ENCODE measurements at regions not wholly inside any gene's neighbourhood (a gene's known extent, or its start where the extent isn't known, plus 50 kb on each side); places are given as distances from the start of the nearest gene placed in this dataset.
"Not testable (repeated sequence)": the region's sequence is repeated elsewhere in the genome, so short reads cannot be mapped to it uniquely, and the experiment has no call there.

DNA sequence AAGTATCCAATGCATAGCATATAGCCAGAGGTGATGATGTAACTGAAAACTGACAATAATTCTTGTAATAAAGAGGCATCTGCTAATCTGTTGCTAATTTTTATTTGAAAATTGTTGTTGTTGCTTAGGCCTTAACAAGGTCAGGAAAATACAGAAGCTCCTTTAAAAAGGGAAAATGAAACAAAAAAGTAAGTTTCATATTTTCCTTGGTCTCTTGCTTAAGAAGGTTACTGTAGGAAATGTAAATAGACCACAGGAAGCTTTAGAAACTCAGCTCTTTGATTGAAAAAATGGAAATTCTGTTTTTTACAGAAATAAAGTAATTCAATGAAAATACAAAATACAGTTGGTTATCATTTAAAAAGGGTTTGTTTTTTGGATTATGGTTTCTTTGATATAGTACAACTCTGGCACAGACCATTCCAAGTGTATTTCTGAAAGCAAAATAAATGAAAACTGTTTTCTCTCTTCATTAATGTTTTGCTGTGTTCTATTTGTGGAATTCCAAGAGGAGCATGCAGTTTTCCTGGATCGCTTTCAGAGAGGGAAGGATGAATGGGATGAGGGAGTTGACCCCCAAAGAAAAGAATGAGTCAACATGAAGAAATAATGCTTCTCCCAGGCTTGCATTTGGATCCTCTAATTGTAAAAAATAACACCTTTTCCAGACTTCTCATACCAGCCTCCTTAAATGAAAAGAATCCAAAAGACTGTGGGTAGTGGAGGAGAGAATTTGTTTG lies 398.0 kb upstream of the FAR2 start:
- Mint-ChIP-seq H3K4me1 (ENCODE audit: unreplicated experiment) (no peaks in the 10 kb centered on the region), H3K9me3 (ENCODE audit: unreplicated experiment) (peaks cover 13% of the 10 kb centered on the region)
- TF ChIP-seq CTCF (IDR thresholded peaks at IDR 0.05; ENCODE audit: unreplicated experiment): no peak

GRCh38 chr12:28755027-28755426 lies 394.1 kb upstream of the FAR2 start:
- Mint-ChIP-seq H3K4me3 (ENCODE audit: unreplicated experiment) (no peak overlapping the region), H3K27ac (ENCODE audit: unreplicated experiment) (no peak overlapping the region), H3K27me3 (ENCODE audit: unreplicated experiment) (no peaks in the 10 kb centered on the region), H3K36me3 (ENCODE audit: low read depth, unreplicated experiment) (peaks cover 4% of the 10 kb centered on the region), H3K9me3 (ENCODE audit: unreplicated experiment) (peaks cover 13% of the 10 kb centered on the region), H3K4me1 (ENCODE audit: unreplicated experiment) (no peaks in the 10 kb centered on the region)
- DNase-seq (ENCODE audit: low spot score): no peak
- no peak for TF ChIP-seq CTCF (IDR thresholded peaks at IDR 0.05; ENCODE audit: unreplicated experiment)

More for the DNA sequence above, 398.0 kb upstream of the FAR2 start:
- no peak overlapping the region for H3K4me3 Mint-ChIP-seq (ENCODE audit: unreplicated experiment)
- no peak overlapping the region for H3K27ac Mint-ChIP-seq (ENCODE audit: unreplicated experiment)
- DNase-seq (ENCODE audit: low spot score): no peak
- peaks cover 4% of the 10 kb centered on the region for H3K36me3 Mint-ChIP-seq (ENCODE audit: low read depth, unreplicated experiment)
- no peaks in the 10 kb centered on the region for H3K27me3 Mint-ChIP-seq (ENCODE audit: unreplicated experiment)

DNA sequence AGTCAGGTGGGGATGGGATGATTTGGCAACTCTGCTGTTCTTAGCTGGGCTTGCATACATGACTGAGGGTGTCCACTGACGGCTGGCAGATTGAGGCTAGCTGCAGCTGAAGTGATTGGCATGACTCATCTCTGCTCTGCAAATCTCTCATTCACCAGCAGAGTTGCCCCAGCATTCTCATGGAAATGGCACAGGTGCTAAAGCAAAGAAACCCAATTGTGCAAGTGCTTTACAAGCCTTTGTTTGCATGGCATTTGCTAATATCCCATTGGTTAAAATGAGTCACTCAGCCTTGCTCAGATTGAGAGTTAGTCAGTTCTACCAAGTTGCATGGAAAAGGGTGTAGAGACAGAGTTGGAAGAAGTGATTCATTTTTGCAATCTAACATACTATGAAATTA lies 389.7 kb upstream of the FAR2 start:
- no peak overlapping the region for H3K4me3 Mint-ChIP-seq (ENCODE audit: unreplicated experiment)
- DNase-seq (ENCODE audit: low spot score): no peak
- H3K4me1 Mint-ChIP-seq (ENCODE audit: unreplicated experiment): no peaks in the 10 kb centered on the region
- no peak overlapping the region for H3K27ac Mint-ChIP-seq (ENCODE audit: unreplicated experiment)
- H3K9me3 Mint-ChIP-seq (ENCODE audit: unreplicated experiment): peaks cover 8% of the 10 kb centered on the region
- no peaks in the 10 kb centered on the region for H3K27me3 Mint-ChIP-seq (ENCODE audit: unreplicated experiment)
- peaks cover under 1% of the 10 kb centered on the region for H3K36me3 Mint-ChIP-seq (ENCODE audit: low read depth, unreplicated experiment)
- no peak for TF ChIP-seq CTCF (IDR thresholded peaks at IDR 0.05; ENCODE audit: unreplicated experiment)

GRCh38 chr12:28760040-28760903 lies 388.8 kb upstream of the FAR2 start:
- H3K27ac Mint-ChIP-seq (ENCODE audit: unreplicated experiment); DNase-seq (ENCODE audit: low spot score): not testable (repeated sequence)

DNA sequence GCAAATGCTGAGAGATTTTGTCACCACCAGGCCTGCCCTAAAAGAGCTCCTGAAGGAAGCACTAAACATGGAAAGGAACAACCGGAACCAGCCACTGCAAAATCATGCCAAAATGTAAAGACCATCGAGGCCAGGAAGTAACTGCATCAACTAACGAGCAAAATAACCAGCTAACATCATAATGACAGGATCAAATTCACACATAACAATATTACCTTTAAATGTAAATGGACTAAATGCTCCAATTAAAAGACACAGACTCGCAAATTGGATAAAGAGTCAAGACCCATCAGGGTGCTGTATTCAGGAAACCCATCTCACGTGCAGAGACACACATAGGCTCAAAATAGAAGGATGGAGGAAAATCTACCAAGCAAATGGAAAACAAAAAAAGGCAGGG lies 387.2 kb upstream of the FAR2 start:
- not testable (repeated sequence) for H3K4me3 Mint-ChIP-seq (ENCODE audit: unreplicated experiment); H3K27me3 Mint-ChIP-seq (ENCODE audit: unreplicated experiment); DNase-seq (ENCODE audit: low spot score); H3K36me3 Mint-ChIP-seq (ENCODE audit: low read depth, unreplicated experiment); H3K4me1 Mint-ChIP-seq (ENCODE audit: unreplicated experiment); H3K27ac Mint-ChIP-seq (ENCODE audit: unreplicated experiment); H3K9me3 Mint-ChIP-seq (ENCODE audit: unreplicated experiment)

More at GRCh38 chr12:28760040-28760903, 388.8 kb upstream of the FAR2 start:
- not testable (repeated sequence) for H3K9me3 Mint-ChIP-seq (ENCODE audit: unreplicated experiment); H3K27me3 Mint-ChIP-seq (ENCODE audit: unreplicated experiment); H3K4me3 Mint-ChIP-seq (ENCODE audit: unreplicated experiment); H3K36me3 Mint-ChIP-seq (ENCODE audit: low read depth, unreplicated experiment); H3K4me1 Mint-ChIP-seq (ENCODE audit: unreplicated experiment)

DNA sequence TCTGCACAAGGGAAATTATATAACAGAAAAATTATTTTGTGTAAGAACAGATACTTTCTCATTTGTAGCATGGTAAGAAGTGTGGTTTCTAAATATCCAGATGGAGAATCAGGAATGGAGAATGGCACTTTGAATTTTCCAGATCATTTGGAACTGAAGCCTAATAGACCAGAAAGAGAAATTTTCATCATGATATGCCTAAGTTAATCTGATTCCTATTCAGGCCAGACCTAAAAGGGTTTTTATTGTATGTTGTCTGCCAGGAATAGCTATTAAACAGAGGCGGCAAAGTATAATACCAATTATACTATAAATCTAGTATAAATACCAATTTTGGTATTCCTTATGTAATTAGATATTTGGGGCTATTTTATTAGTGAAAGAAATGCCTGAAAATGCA lies 382.7 kb upstream of the FAR2 start:
- H3K36me3 Mint-ChIP-seq (ENCODE audit: low read depth, unreplicated experiment): no peaks in the 10 kb centered on the region
- TF ChIP-seq CTCF (IDR thresholded peaks at IDR 0.05; ENCODE audit: unreplicated experiment): no peak
- no peaks in the 10 kb centered on the region for H3K27me3 Mint-ChIP-seq (ENCODE audit: unreplicated experiment)
- no peak for DNase-seq (ENCODE audit: low spot score)
- H3K9me3 Mint-ChIP-seq (ENCODE audit: unreplicated experiment): no peaks in the 10 kb centered on the region
- peaks cover 12% of the 10 kb centered on the region for H3K4me1 Mint-ChIP-seq (ENCODE audit: unreplicated experiment)
- no peak overlapping the region for H3K4me3 Mint-ChIP-seq (ENCODE audit: unreplicated experiment)
- H3K27ac Mint-ChIP-seq (ENCODE audit: unreplicated experiment): no peak overlapping the region

Data from endothelial cell (in vitro differentiated cells).